ENCODE measurements at regions not wholly inside any gene's neighbourhood (a gene's known extent, or its start where the extent isn't known, plus 50 kb on each side); places are given as distances from the start of the nearest gene placed in this dataset.

GRCh38 chr2:120864981-120865380, 129.3 kb downstream of the GLI2 start:
- DNase-seq = no peak
- peaks cover 12 to 48% (median 25%) of the 10 kb centered on the region in 4 donors for H3K4me1 ChIP-seq
- no peak overlapping the region for H3K4me3 ChIP-seq
- H3K27ac ChIP-seq = no peak overlapping the region
- H3K9me3 ChIP-seq = no peaks in the 10 kb centered on the region
- intact Hi-C loops (cut with DNase I; ENCODE audit: low total_unique reads) = no loop called here
- no peaks in the 10 kb centered on the region for H3K36me3 ChIP-seq
- TF ChIP-seq POLR2AphosphoS5 (IDR thresholded peaks at IDR 0.05) (no peak), POLR2A (IDR thresholded peaks at IDR 0.05) (no peak)
- 76 to 100% (median 86%) methylated on average over 1 to 11 of the region's 11 CpGs for WGBS, 5 donors
- H3K27me3 ChIP-seq = peaks cover 0 to 34% (median 21%) of the 10 kb centered on the region in 3 donors

- TF ChIP-seq EP300 (IDR thresholded peaks at IDR 0.05) = no peak
- no peak for TF ChIP-seq CTCF (IDR thresholded peaks at IDR 0.05)
- no peaks in the 10 kb centered on the region for H3K9me3 ChIP-seq
- no peak for DNase-seq
- H3K27me3 ChIP-seq = peaks cover 0 to 34% (median 21%) of the 10 kb centered on the region in 3 donors
- H3K4me1 ChIP-seq = peaks cover 12 to 48% (median 25%) of the 10 kb centered on the region in 4 donors
- H3K36me3 ChIP-seq = no peaks in the 10 kb centered on the region
- 92 to 94% (median 93%) methylated on average over 3 to 8 of the region's 8 CpGs for WGBS, 5 donors
- H3K27ac ChIP-seq = no peak overlapping the region
- intact Hi-C loops (cut with DNase I; ENCODE audit: low total_unique reads) = no loop called here
- no peak overlapping the region for H3K4me3 ChIP-seq
Observed at GRCh38 chr2:120865656-120866055, 130.0 kb downstream of the GLI2 start.

DNA sequence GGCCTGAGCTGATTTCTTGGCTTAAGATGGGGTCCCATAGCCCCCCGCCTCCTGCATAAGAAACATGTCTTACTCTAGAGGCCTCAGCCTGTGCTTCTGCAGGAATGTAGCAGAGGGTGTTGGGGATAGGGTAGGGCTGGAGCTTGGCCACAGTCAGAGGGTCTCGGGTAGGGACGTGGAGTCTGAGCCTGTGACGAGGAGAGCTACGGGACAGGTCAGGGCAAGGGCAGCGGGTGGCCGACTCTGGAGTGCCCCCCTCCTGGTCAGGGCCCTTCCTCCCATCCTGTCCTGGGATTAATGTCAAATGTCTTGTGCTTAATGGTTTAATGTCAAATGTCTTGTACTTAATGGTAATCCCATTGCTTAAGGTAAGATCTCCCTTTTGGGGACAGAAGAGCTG, 130.4 kb downstream of the GLI2 start:
- Histone ChIP-seq H3K27ac (no peak overlapping the region), H3K36me3 (no peaks in the 10 kb centered on the region), H3K4me1 (peaks cover 12 to 48% (median 25%) of the 10 kb centered on the region in 4 donors), H3K4me3 (no peak overlapping the region), H3K9me3 (no peaks in the 10 kb centered on the region), H3K27me3 (peaks cover 0 to 34% (median 21%) of the 10 kb centered on the region in 3 donors)
- DNase-seq = no peak
- no peak for TF ChIP-seq CTCF (IDR thresholded peaks at IDR 0.05)
- no peak for TF ChIP-seq EP300 (IDR thresholded peaks at IDR 0.05)
- no peak for TF ChIP-seq POLR2A (IDR thresholded peaks at IDR 0.05)
- TF ChIP-seq POLR2AphosphoS5 (IDR thresholded peaks at IDR 0.05) = no peak
- WGBS, 5 donors = 73 to 93% (median 90%) methylated on average over 6 to 7 of the region's 7 CpGs
- intact Hi-C loops (cut with DNase I; ENCODE audit: low total_unique reads) = no loop called here

- intact Hi-C loops (cut with DNase I; ENCODE audit: low total_unique reads) = no loop called here
- H3K9me3 ChIP-seq = no peaks in the 10 kb centered on the region
- H3K36me3 ChIP-seq = no peaks in the 10 kb centered on the region
- peaks cover 0 to 34% (median 21%) of the 10 kb centered on the region in 3 donors for H3K27me3 ChIP-seq
- no peak for DNase-seq
- peak overlapping the region; percentile 33 to 39 (median 37) for H3K4me3 ChIP-seq
- no peak for TF ChIP-seq POLR2A (IDR thresholded peaks at IDR 0.05)
- no peak for TF ChIP-seq EP300 (IDR thresholded peaks at IDR 0.05)
- TF ChIP-seq CTCF (IDR thresholded peaks at IDR 0.05) = no peak
- no peak for TF ChIP-seq POLR2AphosphoS5 (IDR thresholded peaks at IDR 0.05)
- WGBS, 5 donors = 82 to 87% (median 85%) methylated on average over 13 to 14 of the region's 14 CpGs
- H3K4me1 ChIP-seq = peaks cover 12 to 48% (median 25%) of the 10 kb centered on the region in 4 donors
- peak overlapping the region; percentile 26 to 85 (median 82) for H3K27ac ChIP-seq
Observed at GRCh38 chr2:120866483-120867140, 130.9 kb downstream of the GLI2 start.

Measured in stomach (tissue), 8 donors.